WERI-Rb-1 (cell line): ENCODE measurements at regions not wholly inside any gene's neighbourhood (a gene's known extent, or its start where the extent isn't known, plus 50 kb on each side); places are given as distances from the start of the nearest gene placed in this dataset.

ENCODE experiments used
- DNase-seq: peaks from one replicate; pipeline ENCODE4 v3.0.0-alpha.2; 2020
- H3K27ac ChIP-seq: fragments of 250-450 bp; sonication (Bioruptor Pico); 2 replicates; pipeline ENCODE4 v1.5.1; 2020; ENCODE audit warnings: mild to moderate bottlenecking, moderate library complexity
- H3K27me3 ChIP-seq: fragments of 250-450 bp; sonication (Bioruptor Pico); 2 replicates; pipeline ENCODE4 v1.5.1; 2021; ENCODE audit warnings: mild to moderate bottlenecking, low read depth, moderate library complexity; ENCODE audit not compliant: insufficient read depth, severe bottlenecking
- H3K36me3 ChIP-seq: fragments of 250-450 bp; sonication (Bioruptor Pico); 2 replicates; pipeline ENCODE4 v1.5.1; 2020; ENCODE audit warnings: mild to moderate bottlenecking, moderate library complexity
- H3K4me3 ChIP-seq: 2 replicates; pipeline ENCODE4 v1.5.1; 2011; ENCODE audit warnings: low read depth, mild to moderate bottlenecking, control low read depth, low read length
- H3K9me3 ChIP-seq: fragments of 250-450 bp; sonication (Bioruptor Pico); 2 replicates; pipeline ENCODE4 v1.5.1; 2021; ENCODE audit warnings: mild to moderate bottlenecking, moderate library complexity; ENCODE audit not compliant: severe bottlenecking
- TF ChIP-seq, protein P1 (sequence below): IDR thresholded peaks from 2 replicates; pipeline ENCODE4 v1.5.1; 2011; ENCODE audit warnings: low read depth, mild to moderate bottlenecking, control low read depth, inconsistent platforms, low read length

DNA sequence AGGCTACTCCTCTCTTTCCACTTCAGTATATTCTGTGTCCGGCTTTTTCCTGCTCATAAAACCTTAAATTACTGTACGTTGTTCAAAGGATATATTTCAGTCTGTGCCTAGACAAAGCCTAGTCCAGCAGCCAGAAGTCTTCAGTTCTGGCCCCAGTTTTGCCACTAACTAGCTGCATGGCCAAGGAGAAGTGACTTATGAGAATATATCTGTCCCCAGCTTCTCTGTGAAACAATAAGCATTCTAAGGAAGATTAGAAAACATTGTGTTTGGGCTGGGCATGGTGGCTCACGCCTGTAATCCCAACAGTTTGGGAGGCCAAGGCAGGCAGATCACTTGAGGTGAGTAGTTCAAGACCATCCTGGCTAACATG is 105.0 kb upstream of the HDAC9 start:
- H3K27ac ChIP-seq, result no peak overlapping the region
- H3K27me3 ChIP-seq, result no peaks in the 10 kb centered on the region
- no peak overlapping the region for H3K4me3 ChIP-seq
- DNase-seq, result no peak
- TF ChIP-seq, protein P1, sequence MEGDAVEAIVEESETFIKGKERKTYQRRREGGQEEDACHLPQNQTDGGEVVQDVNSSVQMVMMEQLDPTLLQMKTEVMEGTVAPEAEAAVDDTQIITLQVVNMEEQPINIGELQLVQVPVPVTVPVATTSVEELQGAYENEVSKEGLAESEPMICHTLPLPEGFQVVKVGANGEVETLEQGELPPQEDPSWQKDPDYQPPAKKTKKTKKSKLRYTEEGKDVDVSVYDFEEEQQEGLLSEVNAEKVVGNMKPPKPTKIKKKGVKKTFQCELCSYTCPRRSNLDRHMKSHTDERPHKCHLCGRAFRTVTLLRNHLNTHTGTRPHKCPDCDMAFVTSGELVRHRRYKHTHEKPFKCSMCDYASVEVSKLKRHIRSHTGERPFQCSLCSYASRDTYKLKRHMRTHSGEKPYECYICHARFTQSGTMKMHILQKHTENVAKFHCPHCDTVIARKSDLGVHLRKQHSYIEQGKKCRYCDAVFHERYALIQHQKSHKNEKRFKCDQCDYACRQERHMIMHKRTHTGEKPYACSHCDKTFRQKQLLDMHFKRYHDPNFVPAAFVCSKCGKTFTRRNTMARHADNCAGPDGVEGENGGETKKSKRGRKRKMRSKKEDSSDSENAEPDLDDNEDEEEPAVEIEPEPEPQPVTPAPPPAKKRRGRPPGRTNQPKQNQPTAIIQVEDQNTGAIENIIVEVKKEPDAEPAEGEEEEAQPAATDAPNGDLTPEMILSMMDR, result no peak
- H3K36me3 ChIP-seq, result no peaks in the 10 kb centered on the region
- no peaks in the 10 kb centered on the region for H3K9me3 ChIP-seq

- Histone ChIP-seq H3K9me3 (no peaks in the 10 kb centered on the region), H3K27me3 (no peaks in the 10 kb centered on the region), H3K27ac (no peak overlapping the region), H3K36me3 (no peaks in the 10 kb centered on the region), H3K4me3 (no peak overlapping the region)
- DNase-seq, result no peak
- TF ChIP-seq, protein P1, result no peak
These were observed 102.0 kb upstream of the HDAC9 start for GRCh38 chr7:18393465-18394118.

DNA sequence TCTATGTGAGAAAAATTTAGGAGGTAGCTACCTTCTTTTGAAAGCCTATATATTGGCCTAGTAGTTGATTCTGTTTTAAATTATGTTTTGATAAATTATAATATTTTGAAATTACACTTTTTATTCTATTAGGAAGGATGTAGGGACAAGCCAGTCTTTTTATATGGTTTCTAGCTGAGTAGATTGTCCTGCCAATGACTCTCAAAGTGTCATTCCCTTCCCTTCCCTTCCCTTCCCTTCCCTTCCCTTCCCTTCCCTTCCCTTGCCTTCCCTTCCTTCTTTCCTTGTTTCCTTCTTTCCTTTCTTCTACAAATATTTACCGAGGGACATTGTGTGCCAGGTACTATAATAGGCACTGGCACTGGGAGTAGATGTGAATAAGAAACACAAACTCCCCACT is 99.7 kb upstream of the HDAC9 start:
- TF ChIP-seq, protein P1, result no peak
- DNase-seq, result no peak
- Histone ChIP-seq H3K9me3 (no peaks in the 10 kb centered on the region), H3K4me3 (no peak overlapping the region), H3K36me3 (no peaks in the 10 kb centered on the region), H3K27me3 (no peaks in the 10 kb centered on the region), H3K27ac (no peak overlapping the region)

- Histone ChIP-seq H3K4me3 (no peak overlapping the region), H3K27me3 (no peaks in the 10 kb centered on the region), H3K27ac (no peak overlapping the region), H3K9me3 (no peaks in the 10 kb centered on the region), H3K36me3 (no peaks in the 10 kb centered on the region)
- no peak for DNase-seq
- TF ChIP-seq, protein P1, result no peak
These were observed 98.6 kb upstream of the HDAC9 start for GRCh38 chr7:18396953-18397352.

GRCh38 chr7:18399436-18400235 is 95.9 kb upstream of the HDAC9 start:
- no peak for DNase-seq
- H3K36me3 ChIP-seq, result no peaks in the 10 kb centered on the region
- TF ChIP-seq, protein P1, result no peak
- no peak overlapping the region for H3K4me3 ChIP-seq
- H3K9me3 ChIP-seq, result no peaks in the 10 kb centered on the region
- no peak overlapping the region for H3K27ac ChIP-seq
- H3K27me3 ChIP-seq, result no peaks in the 10 kb centered on the region
